Left ventricle myocardium inferior (tissue), 1 donor: ENCODE measurements at regions not wholly inside any gene's neighbourhood (a gene's known extent, or its start where the extent isn't known, plus 50 kb on each side); places are given as distances from the start of the nearest gene placed in this dataset.

Source experiments
- DNase-seq: peaks from one replicate; pipeline ENCODE4 v3.0.0-alpha.2; 2020
- H3K27ac ChIP-seq: fragments of 200-600 bp; replicated peaks from 2 replicates; pipeline ENCODE4 v1.8.0; 2021
- H3K27me3 ChIP-seq: fragments of 200-600 bp; 2 replicates; pipeline ENCODE4 v1.8.0; 2021; ENCODE audit warnings: low read depth
- H3K36me3 ChIP-seq: fragments of 200-600 bp; 2 replicates; pipeline ENCODE4 v1.8.0; 2021
- H3K4me1 ChIP-seq: fragments of 200-600 bp; 2 replicates; pipeline ENCODE4 v1.8.0; 2021
- H3K4me3 ChIP-seq: fragments of 200-600 bp; 2 replicates; pipeline ENCODE4 v1.8.0; 2021; ENCODE audit warnings: mild to moderate bottlenecking, moderate library complexity
- H3K9me3 ChIP-seq: fragments of 200-600 bp; replicated peaks from 2 replicates; pipeline ENCODE4 v1.8.0; 2021
- intact Hi-C: fragments of 100-400 bp; cut with micrococcal nuclease; formaldehyde crosslinking; loops from one replicate; pipeline ENCODE4 v1.11.0; 2022
- TF ChIP-seq, protein P1 (sequence below): fragments of 200-600 bp; IDR thresholded peaks from 2 replicates; pipeline ENCODE4 v1.8.0; 2021; ENCODE audit warnings: antibody characterized with exemption, mild to moderate bottlenecking, borderline replicate concordance
- donor health status: DM: no; HTN: yes; CAD: no; lungs with severe emphysema.

DNA sequence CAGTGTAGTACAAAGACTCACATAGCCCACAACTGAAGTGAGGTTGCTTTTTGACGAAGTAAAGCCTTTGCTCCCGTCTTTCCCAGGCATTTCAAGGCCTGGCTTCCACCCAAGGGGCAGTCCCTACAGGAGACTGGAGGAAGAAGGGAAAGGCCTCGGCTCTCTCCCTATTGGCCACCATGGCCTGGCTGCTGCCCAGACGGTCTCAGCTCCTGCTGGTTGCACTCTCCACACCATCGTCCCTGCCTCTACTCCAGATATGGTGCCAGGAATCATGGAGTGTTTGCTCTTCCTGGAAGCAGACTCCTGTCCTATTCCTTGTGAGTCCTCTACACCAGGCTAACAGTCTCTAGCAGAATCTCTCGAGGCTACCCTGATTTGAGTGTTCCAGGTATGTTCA is 124.1 kb upstream of the UQCRFS1 start:
- Histone ChIP-seq H3K27me3 (peaks cover 27% of the 10 kb centered on the region), H3K27ac (no peak overlapping the region), H3K4me3 (no peak overlapping the region), H3K36me3 (no peaks in the 10 kb centered on the region), H3K4me1 (no peaks in the 10 kb centered on the region), H3K9me3 (peaks cover 19% of the 10 kb centered on the region)
- TF ChIP-seq, protein P1, sequence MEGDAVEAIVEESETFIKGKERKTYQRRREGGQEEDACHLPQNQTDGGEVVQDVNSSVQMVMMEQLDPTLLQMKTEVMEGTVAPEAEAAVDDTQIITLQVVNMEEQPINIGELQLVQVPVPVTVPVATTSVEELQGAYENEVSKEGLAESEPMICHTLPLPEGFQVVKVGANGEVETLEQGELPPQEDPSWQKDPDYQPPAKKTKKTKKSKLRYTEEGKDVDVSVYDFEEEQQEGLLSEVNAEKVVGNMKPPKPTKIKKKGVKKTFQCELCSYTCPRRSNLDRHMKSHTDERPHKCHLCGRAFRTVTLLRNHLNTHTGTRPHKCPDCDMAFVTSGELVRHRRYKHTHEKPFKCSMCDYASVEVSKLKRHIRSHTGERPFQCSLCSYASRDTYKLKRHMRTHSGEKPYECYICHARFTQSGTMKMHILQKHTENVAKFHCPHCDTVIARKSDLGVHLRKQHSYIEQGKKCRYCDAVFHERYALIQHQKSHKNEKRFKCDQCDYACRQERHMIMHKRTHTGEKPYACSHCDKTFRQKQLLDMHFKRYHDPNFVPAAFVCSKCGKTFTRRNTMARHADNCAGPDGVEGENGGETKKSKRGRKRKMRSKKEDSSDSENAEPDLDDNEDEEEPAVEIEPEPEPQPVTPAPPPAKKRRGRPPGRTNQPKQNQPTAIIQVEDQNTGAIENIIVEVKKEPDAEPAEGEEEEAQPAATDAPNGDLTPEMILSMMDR: no peak
- intact Hi-C loops: no loop called here
- DNase-seq: no peak

DNA sequence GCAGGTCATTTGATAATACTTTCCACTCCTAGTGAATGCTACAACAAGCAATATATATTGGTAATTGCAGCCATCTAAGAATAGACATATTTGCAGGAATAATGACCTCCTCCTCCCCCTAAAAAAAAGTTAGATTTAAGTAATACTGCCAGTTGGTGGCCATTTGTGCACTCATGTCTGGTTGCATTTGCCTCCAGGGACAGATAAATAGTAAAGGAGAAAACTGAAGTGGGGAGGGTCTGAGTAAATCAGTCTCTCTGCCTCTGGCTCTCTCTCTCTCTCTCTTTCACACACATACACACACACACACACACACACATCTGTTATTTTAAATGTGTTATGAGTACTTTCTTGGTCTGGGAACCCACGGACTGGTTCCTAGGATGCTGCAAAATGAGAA is 125.5 kb upstream of the UQCRFS1 start:
- intact Hi-C loops: no loop called here
- Histone ChIP-seq H3K27me3 (peaks cover 22% of the 10 kb centered on the region), H3K27ac (no peak overlapping the region), H3K4me3 (no peak overlapping the region), H3K36me3 (no peaks in the 10 kb centered on the region), H3K9me3 (peaks cover 34% of the 10 kb centered on the region), H3K4me1 (no peaks in the 10 kb centered on the region)
- DNase-seq: no peak
- TF ChIP-seq, protein P1: no peak

DNA sequence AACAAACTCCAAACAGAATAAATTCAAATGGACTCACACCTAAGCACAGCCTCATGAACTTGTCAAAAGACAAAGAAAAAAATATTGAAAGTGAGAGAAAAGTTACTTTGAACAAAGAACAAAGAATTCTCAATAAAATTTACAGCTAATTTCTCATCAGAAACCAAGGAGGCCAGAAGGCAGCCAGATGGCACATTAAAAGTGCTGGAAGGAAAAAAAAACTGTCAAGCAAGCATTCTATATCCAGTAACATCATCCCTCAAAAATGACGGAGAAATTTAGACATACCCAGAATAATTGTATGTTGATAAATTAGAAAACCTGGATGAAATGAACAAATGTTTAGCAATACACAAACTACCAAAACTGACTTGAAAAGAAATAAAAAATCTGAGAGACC is 129.8 kb upstream of the UQCRFS1 start:
- Histone ChIP-seq H3K4me3 (no peak overlapping the region), H3K4me1 (no peaks in the 10 kb centered on the region), H3K27me3 (peaks cover 5% of the 10 kb centered on the region), H3K36me3 (no peaks in the 10 kb centered on the region), H3K27ac (no peak overlapping the region), H3K9me3 (peaks cover 76% of the 10 kb centered on the region)
- TF ChIP-seq, protein P1: no peak
- intact Hi-C loops: no loop called here
- no peak for DNase-seq

DNA sequence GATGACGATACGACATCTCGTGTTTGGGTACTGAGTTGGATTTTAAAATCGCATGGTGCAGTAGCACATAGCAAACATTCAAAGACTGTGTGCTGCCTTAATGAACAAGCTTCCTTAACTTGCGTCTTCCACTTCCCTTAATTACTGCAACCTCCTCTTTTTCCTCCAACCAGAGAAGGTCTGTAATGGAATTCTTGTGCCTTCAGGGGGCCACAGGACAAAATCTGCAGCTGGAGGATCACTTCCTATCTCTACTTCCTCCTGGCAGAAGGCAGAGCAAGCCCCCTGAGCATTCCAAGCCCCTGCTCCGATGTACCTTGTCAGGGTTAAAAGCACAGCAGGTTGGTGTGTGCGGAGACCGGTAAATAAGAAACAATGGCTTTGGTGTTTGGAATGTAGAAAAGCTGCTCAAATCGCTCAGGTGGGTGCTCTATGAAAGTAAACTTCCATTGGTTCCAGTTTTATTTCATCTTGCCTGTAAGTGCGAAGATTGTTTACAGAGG is 151.3 kb upstream of the UQCRFS1 start:
- no peak for DNase-seq
- no peak overlapping the region for H3K4me3 ChIP-seq
- TF ChIP-seq, protein P1: no peak
- intact Hi-C loops: no loop called here
- H3K36me3 ChIP-seq: no peaks in the 10 kb centered on the region
- H3K9me3 ChIP-seq: peaks cover 28% of the 10 kb centered on the region
- no peak overlapping the region for H3K27ac ChIP-seq
- peaks cover 60% of the 10 kb centered on the region for H3K27me3 ChIP-seq
- no peaks in the 10 kb centered on the region for H3K4me1 ChIP-seq

DNA sequence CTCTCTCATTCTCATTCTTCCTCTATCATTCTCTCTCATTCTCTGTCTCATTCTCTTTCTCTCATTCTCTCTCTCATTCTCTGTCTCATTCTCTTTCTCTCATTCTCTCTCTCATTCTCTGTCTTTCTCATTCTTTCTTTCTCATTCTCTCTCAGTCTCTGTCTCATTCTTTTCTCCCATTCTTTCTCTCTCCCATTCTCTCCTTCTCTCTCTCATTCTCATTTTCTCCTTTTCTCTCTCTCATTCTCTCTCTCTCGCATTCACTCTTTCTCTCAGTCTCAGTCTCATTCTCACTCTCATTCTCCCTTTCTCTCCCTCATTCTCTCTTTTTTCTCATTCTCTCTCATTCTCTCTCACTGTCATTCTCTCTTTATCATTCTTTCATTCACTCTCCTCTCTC is 152.0 kb upstream of the UQCRFS1 start:
- Histone ChIP-seq H3K27me3 (peaks cover 65% of the 10 kb centered on the region), H3K4me3 (no peak overlapping the region), H3K4me1 (no peaks in the 10 kb centered on the region), H3K36me3 (no peaks in the 10 kb centered on the region), H3K27ac (no peak overlapping the region), H3K9me3 (peaks cover 28% of the 10 kb centered on the region)
- no peak for DNase-seq
- intact Hi-C loops: no loop called here
- TF ChIP-seq, protein P1: no peak

DNA sequence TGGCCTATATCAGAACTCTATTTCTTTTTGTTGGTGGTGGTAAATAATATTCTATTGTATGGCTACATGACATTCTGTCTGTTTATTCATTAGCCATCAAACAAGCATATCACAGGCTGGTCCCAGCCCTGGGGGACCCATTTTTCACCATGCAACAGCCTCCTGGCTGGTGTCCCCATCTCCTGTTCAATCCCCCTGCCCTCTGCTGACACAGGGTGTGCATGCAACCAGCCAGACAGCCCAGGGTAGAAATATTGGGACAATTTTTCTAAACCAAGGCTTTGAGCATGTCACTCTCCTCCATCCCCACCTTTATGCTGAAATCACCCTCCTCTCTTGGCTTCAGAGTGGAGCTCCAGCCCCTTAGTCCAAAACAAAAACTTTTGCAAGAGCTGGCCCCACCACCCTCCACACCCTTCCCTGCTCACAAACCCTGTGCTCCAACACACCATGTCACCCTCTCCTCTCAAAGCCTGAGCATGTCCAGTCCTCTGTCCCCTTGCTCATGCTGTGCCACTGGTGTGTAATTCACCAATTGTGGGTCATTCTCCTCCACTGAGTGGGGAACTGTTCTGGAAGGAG is 153.0 kb upstream of the UQCRFS1 start:
- peaks cover 73% of the 10 kb centered on the region for H3K27me3 ChIP-seq
- H3K4me1 ChIP-seq: no peaks in the 10 kb centered on the region
- intact Hi-C loops: no loop called here
- H3K27ac ChIP-seq: no peak overlapping the region
- no peak overlapping the region for H3K4me3 ChIP-seq
- H3K36me3 ChIP-seq: no peaks in the 10 kb centered on the region
- H3K9me3 ChIP-seq: peaks cover 22% of the 10 kb centered on the region
- TF ChIP-seq, protein P1: no peak
- no peak for DNase-seq
